ENCODE measurements at regions not wholly inside any gene's neighbourhood (a gene's known extent, or its start where the extent isn't known, plus 50 kb on each side); places are given as distances from the start of the nearest gene placed in this dataset.
"Not testable (repeated sequence)": the region's sequence is repeated elsewhere in the genome, so short reads cannot be mapped to it uniquely, and the experiment has no call there.

GRCh38 chr5:68966596-68966995 is 127.2 kb upstream of the SLC30A5 start:
- peak in 2 of 3 donors; percentile 27 to 77 for DNase-seq

- DNase-seq: no peak
Observed at GRCh38 chr5:68968429-68968828, 125.4 kb upstream of the SLC30A5 start.

DNA sequence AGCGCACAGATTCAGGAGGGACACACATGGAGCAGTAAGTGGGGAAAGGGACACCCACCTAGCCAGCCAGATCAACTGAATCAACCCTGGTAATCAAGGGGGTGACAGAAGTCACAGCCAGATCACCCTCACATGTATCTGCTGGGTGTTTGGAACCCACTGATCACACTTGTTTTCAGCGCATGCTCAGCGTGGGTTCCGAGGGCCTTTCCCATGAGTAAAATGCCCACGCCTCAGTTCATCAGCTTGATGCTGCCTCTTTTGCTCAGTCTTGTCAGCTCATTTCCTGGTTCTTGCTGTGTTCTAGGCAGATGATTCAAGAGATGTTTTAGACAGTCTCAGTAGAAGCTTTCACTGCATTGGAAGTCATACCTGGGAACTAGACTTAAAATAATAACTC is 123.2 kb upstream of the SLC30A5 start:
- DNase-seq: no peak

DNA sequence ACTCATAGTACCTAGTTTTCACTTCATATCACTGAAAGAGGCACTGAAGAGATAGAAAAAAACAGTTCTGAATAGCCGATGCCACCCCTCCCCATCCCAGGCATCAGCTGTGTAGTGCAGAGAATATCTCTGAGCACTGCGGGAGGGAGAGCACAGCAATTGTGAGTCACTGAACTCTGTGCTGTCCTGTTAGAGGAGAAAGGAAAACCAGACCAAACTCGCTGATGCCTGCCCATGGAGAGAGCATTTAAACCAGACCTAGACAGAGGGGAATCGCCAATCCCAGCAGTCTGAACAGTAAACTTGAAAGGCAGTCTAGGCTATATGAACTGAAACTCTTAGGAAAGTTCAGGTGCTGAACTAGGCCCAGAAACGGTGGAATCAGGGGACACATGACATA is 120.1 kb upstream of the SLC30A5 start:
- no peak for DNase-seq

- DNase-seq: no peak
Observed at GRCh38 chr5:68983043-68983442, 110.8 kb upstream of the SLC30A5 start.

DNA sequence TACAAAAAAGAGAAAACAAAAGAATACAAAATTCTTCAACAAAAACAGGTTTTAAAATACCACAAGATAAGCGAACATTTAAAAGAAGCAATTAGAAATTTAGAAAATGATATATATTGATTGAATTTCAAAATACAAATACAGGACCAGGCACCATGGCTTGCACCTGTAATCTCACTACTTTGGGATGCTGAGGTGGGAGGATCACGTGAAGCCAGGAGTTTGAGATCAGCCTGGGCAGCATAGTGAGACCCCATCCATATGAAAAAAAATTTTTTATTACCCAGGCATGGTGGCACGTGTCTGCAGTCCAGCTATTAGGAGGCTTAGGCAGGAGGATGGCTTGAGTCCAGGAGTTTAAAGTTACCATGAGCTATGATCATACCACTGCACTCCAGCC is 109.9 kb upstream of the SLC30A5 start:
- DNase-seq: no peak

GRCh38 chr5:68991279-68992084 is 102.3 kb upstream of the SLC30A5 start:
- no peak for DNase-seq

DNA sequence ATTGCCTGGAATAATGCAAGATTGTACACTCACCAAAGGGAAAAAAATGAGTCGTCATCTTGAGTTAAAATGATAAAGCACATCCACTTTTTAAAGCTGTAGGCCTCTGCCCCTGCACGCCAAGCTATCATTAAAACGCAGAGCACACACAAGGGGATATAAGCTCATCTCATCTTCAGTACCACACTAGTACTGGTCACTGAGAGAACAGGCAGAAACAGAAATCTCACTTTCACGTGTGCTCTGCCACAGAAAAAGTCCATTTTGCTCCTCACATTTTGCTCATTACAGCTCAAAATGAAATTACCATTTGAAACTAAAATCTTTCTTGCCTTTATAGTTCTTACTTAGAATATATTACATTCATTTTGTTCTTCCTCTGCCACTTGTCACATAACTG is 99.2 kb upstream of the SLC30A5 start:
- DNase-seq: no peak

GRCh38 chr5:68995845-68996545 is 97.8 kb upstream of the SLC30A5 start:
- DNase-seq: no peak

DNA sequence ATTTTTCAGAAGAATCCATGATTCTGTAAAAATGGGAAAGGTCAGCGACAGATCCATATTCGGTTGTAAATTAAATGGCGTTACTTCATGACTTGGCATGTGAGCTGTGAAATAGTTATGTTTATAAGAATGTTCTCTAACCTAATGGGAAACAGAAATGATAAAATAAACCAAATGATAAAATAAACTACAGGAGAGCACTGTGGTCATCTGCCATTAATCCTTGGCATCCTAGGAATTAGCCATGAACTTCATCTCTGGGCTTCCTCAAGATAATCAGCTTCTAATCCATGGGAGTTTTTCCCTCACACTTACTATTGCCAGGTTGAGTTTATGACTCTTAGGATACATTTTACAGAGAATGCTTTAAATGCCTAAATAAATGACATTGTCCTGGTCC is 94.6 kb upstream of the SLC30A5 start:
- no peak for DNase-seq

DNA sequence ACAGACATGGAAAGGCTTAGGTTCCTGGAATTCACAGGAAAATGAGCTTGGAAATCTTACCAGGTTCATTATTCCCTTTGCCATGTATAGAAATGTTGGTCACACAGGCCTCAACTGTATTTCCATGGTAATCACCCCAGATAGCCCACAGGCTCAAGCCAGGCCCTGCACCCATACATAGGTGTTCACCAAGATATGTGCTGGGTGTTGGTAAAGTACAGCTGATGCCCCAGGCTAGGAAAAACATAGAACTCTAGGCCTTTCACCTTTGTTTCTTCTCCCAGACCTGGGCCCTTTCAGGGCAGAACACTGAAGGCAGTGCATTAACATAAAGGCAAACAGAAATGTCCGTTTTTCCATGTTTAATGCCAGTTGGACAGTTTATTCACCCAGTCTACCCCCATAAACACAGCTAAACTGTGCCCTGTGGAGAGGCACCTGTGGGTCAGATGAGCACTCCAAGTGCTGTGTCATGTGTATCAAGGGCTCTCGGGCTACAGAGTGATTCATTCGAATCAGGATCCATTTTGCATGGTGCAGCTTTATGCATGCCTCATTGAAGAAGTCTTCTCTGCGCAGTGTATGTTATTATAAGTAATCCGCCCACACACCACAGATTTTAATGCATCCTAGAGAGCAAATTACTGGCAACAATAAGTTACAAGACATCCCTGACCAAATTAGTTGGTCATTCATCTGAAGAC is 93.4 kb upstream of the SLC30A5 start:
- DNase-seq: no peak

- no peak for DNase-seq
Observed at GRCh38 chr5:69000949-69001348, 92.9 kb upstream of the SLC30A5 start.

DNA sequence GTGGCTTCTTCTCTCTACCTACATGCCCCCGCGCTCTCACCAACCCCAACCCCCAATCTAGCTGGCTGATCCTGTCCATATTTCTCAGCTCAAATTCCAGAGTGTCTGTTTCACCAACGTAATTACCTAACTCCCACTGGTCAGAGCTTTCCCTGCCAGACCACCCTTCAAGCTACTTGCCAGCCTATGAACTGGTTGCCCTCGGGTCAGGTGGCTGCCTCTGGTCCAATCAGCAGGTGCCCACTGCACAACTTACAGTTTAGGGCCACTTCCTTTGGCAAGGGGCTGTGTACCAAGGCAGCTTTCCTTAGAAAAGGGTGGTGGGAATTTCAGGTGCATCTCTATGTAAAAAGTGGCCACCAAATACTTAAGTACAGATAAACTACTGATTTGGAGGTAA is 92.2 kb upstream of the SLC30A5 start:
- no peak for DNase-seq

DNA sequence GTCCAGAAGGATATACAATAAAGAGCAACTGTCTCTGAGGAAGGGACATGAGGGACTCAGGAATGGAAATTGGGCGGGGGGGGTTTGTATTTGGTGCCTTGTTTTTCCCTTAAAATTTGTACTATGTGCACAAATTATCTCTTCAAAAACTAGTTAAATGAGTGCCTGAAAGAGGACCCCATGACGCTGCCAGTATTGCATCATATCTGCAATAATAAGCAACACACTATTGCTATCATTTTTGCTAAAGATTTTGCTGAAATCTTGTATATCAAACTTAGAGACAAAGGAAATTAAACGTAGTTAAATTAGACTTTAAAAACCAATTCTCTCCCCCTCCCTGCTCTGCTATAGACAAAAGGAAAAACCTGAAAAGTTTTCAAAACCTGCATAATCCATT is 89.7 kb upstream of the SLC30A5 start:
- no peak for DNase-seq

GRCh38 chr5:69004676-69005075 is 89.1 kb upstream of the SLC30A5 start:
- DNase-seq: no peak

GRCh38 chr5:69006030-69006429 is 87.8 kb upstream of the SLC30A5 start:
- DNase-seq: no peak

GRCh38 chr5:69007163-69007562 is 86.7 kb upstream of the SLC30A5 start:
- DNase-seq: peak; percentile 38 to 80 (median 66)

GRCh38 chr5:69007726-69008368 is 86.0 kb upstream of the SLC30A5 start:
- peak; percentile 31 to 79 (median 71) for DNase-seq

- no peak for DNase-seq
Observed at GRCh38 chr5:69010476-69010875, 83.3 kb upstream of the SLC30A5 start.

GRCh38 chr5:69011910-69012309 is 81.9 kb upstream of the SLC30A5 start:
- DNase-seq: peak in 1 of 3 donors; percentile 26

DNA sequence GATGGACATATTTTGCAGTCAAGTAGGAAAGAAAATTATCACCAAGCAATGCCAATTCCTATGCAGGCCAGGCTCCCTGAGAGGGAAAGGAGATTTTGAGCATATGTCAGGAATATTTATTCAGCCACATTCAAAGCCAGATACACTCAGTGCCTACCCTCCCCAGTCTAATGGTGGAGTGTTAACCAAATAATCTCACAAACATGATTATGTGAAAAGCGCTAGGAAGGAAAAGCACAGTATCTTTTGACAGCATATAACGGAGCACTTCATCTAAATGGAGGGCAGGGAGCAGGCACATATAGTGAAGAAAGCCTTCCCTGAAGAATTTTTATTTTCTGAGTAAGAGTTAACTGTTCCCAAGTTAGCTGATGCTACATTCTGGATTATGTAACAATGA is 80.3 kb upstream of the SLC30A5 start:
- DNase-seq: no peak

- DNase-seq: not testable (repeated sequence)
Observed at GRCh38 chr5:69014007-69014406, 79.8 kb upstream of the SLC30A5 start.

Data from muscle of back (tissue), 3 donors.